ENCODE measurements at regions not wholly inside any gene's neighbourhood (a gene's known extent, or its start where the extent isn't known, plus 50 kb on each side); places are given as distances from the start of the nearest gene placed in this dataset.
"Not testable (repeated sequence)": the region's sequence is repeated elsewhere in the genome, so short reads cannot be mapped to it uniquely, and the experiment has no call there.

DNA sequence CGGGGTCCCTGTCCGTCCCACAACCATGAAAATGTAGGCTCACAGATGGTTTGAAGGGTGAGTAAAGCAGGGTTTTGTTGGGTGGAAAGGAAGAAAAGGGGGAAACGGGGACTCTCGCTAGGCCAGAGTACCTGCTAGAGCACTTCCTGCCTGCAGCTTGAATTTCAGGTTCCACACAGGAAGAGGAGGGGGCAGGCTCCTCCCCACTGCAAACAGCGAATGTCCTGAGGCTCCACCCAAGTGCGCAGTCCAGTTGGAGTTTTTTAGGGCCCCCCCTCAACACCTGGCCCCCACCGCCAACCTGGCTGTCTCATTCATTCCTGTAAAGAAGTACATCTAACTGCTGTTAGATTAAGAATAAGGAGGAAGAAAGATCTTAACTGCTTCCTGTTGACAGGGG, 414.7 kb downstream of the SH2D4B start:
- ATAC-seq, result no peak
- DNase-seq (ENCODE audit: low spot score in 2 of 2), result no peak
- Mint-ChIP-seq H3K36me3 (no peaks in the 10 kb centered on the region), H3K9me3 (no peaks in the 10 kb centered on the region), H3K27ac (no peak overlapping the region)

DNA sequence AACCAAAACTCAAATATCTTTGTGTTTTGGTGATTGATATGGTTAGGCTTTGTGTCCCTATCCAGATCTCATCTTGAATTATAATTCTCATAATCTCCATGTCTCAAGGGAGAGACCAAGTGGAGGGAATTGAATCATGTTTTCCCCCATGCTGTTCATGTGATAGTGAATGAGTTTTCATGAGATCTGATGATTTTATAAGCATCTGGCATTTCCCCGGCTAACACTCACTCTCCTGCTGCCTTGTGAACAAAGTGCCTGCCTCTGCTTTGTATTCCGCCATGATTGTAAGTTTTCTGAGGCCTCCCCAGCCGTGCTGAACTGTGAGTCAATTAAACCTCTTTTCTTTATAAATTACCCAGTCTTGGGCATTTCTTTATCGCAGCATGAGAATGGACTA, 419.5 kb downstream of the SH2D4B start:
- H3K27ac Mint-ChIP-seq, result no peak overlapping the region
- H3K36me3 Mint-ChIP-seq, result no peaks in the 10 kb centered on the region
- no peaks in the 10 kb centered on the region for H3K9me3 Mint-ChIP-seq
- ATAC-seq (no peak), DNase-seq (ENCODE audit: low spot score in 2 of 2) (no peak)

DNA sequence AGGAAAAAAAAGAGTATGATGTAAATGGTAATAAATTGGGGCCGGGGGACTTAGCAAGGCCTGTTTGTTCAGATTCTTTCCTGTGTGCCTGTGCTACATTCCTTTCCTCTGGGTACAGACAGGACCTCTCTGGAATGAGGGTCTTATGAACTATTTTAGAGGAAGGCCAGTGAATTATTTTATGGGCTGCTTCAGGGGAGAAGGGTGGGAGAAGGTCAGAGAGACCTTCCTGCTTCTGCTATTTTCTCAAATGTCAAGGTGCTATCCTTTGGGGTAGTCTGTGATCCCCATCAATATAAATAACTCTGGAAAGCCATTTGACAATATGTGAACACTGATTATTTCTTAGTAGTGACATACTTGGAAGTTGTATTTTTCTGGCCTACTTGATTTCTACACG, 426.5 kb downstream of the SH2D4B start:
- H3K36me3 Mint-ChIP-seq, result no peaks in the 10 kb centered on the region
- no peak for ATAC-seq
- no peak overlapping the region for H3K27ac Mint-ChIP-seq
- DNase-seq (ENCODE audit: low spot score in 2 of 2), result no peak
- no peaks in the 10 kb centered on the region for H3K9me3 Mint-ChIP-seq

DNA sequence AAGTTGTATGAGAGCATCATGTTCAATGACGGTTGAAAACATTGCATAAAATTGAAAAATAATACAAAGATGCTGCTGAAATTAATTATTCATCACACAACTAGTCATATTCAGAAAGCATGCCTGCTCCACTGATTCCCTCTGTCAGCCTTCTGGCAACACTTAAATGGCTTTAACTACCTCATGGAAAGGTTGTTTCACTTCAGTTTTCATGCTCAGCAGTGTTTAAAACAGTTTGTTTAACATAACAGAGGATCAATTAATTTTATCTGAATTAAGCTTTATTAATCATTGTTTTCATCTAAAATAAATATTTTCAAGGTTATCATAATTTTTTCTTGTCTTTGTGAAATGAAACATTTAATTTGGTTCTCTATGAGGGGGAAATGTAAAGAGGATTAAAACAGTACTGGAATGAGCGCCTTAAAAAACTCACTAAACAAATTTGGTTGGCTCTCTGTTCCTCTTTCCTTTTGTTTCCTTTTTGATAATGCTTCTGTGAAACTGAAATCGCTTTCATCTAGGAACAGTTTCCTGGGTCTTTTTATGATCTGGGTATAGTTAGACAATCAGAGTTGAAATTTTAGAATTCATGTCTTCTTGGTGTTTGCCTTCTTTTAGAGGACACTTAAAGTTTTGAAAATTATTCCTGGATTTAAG, 427.4 kb downstream of the SH2D4B start:
- no peaks in the 10 kb centered on the region for H3K36me3 Mint-ChIP-seq
- no peaks in the 10 kb centered on the region for H3K9me3 Mint-ChIP-seq
- ATAC-seq, result no peak
- no peak overlapping the region for H3K27ac Mint-ChIP-seq
- DNase-seq (ENCODE audit: low spot score in 2 of 2), result no peak

DNA sequence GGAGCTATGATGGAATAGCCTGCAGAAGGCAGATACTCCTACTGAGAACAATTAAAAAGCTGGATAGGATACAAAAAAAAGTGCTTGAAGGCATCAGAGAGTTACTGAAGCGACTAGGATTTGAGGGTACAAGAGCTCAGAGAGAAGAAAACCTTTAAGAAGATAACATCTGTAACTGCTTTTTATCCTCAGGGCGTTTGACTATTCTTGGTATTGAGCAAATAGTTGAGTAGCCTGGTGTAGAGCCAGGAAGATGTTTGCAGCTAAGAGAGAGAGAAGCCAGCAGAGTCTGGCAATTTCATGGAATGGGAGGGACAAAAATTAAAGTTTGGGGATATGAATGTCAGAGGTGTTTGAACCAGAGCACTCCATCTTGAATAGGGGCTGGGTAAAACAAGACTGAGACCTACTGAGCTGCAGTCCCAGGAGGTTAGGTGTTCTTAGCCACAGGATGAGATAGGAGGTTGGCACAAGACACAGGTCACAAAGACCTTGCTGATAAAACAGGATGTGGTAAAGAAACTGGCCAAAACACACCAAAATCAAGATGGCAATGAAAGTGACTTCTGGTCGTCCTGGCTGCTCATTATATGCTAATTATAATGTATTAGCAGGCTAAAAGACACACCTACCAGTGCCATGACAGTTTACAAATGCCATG, 428.8 kb downstream of the SH2D4B start:
- no peak for DNase-seq (ENCODE audit: low spot score in 2 of 2)
- no peak overlapping the region for H3K27ac Mint-ChIP-seq
- no peak for ATAC-seq
- no peaks in the 10 kb centered on the region for H3K36me3 Mint-ChIP-seq
- no peaks in the 10 kb centered on the region for H3K9me3 Mint-ChIP-seq

DNA sequence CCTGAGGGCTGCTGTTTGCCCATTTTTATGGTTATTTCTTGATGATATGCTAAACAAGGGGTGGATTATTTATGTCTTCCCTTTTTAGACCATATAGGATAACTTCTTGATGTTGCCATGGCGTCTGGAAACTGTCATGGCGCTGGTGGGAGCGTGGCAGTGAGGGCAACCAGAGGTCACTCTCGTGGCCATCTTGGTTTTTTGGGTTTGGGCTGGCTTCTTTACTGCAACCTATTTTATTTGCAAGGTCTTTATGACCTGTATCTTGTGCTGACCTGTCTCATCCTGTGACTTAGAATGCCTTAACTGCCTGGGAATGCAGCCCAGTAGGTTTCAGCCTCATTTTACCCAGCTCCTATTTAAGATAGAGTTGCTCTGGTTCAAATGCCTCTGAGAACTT, 429.7 kb downstream of the SH2D4B start:
- H3K9me3 Mint-ChIP-seq; DNase-seq (ENCODE audit: low spot score in 2 of 2); ATAC-seq; H3K36me3 Mint-ChIP-seq; H3K27ac Mint-ChIP-seq: not testable (repeated sequence)

DNA sequence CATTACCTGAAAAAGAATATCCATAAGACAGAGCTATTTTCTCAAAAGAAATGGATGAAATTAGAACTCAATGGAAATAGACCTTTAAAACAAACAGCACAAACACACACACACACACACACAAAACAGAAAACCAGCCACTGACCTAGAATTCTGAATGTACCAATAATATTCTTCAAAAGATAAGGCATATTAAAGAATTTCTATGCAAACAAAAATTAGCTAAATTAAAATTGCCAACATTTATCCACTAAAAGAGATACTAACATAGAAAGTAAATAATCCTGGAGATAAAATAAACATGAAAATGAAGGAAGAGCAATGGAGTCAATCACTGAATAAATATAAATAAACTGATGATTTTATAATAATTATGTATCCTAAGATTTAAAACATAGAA, 431.2 kb downstream of the SH2D4B start:
- H3K27ac Mint-ChIP-seq, result no peak overlapping the region
- no peak for DNase-seq (ENCODE audit: low spot score in 2 of 2)
- no peaks in the 10 kb centered on the region for H3K36me3 Mint-ChIP-seq
- H3K9me3 Mint-ChIP-seq, result no peaks in the 10 kb centered on the region
- ATAC-seq, result no peak

DNA sequence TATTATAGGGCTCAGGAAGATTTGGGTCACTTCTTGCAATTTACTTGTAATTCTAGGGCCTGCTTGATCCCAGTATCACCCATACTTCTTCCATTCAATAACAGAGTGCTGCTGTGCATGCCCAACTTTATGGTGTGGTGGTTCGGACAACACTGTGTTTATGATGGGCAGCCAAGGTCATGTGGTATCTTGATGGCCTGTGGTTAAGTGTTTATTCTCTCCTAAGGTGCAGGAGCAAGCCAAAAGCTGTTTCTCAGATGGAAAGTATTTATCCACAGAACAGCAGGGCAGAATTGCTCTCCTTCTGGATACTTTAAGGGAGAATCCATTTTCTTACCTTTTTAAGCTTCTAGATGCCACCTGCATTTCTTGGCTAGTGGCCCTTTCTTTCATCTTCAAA, 433.8 kb downstream of the SH2D4B start:
- DNase-seq (ENCODE audit: low spot score in 2 of 2), result no peak
- no peak overlapping the region for H3K27ac Mint-ChIP-seq
- ATAC-seq, result no peak
- no peaks in the 10 kb centered on the region for H3K9me3 Mint-ChIP-seq
- H3K36me3 Mint-ChIP-seq, result no peaks in the 10 kb centered on the region

DNA sequence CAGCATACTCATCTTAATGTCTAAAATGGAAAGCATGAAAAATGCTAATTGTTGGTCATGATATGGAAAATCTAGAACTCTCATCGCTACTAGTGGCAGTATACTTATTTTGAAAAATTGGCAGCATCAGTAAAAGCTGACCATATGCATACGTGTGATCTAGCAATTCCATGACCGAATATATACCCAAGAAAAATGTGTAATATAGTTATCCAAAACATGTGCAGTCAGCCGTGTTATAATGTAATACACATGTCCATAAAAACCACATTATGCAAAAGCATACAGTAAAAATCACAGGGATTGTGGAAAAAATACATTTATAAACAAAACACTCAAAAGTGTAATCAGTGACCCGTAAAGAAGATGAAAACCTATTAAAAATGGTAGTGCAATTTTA, 439.0 kb downstream of the SH2D4B start:
- Mint-ChIP-seq H3K9me3 (no peaks in the 10 kb centered on the region), H3K27ac (no peak overlapping the region), H3K36me3 (no peaks in the 10 kb centered on the region)
- DNase-seq (ENCODE audit: low spot score in 2 of 2) (no peak), ATAC-seq (no peak)

DNA sequence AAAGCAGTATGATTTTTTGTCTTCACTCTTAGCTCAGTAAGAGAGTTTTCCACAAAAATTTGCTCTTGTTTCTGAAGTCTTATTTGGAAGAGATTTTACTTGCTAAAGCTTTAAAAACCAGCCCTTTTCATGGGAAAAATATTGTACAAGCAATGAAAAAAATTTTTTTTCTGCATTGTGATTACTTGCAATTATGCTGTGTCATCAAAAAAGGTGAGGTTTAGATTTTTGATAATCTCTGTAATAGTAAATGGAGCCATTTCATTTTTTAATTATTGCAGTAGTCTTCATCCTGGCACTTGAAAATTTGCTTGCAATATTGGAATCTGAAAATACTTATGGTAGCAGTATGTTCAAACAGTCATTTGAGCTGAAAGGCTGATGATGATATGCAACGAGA, 447.4 kb downstream of the SH2D4B start:
- Mint-ChIP-seq H3K9me3 (no peaks in the 10 kb centered on the region), H3K36me3 (no peaks in the 10 kb centered on the region), H3K27ac (no peak overlapping the region)
- DNase-seq (ENCODE audit: low spot score in 2 of 2) (no peak), ATAC-seq (no peak)

DNA sequence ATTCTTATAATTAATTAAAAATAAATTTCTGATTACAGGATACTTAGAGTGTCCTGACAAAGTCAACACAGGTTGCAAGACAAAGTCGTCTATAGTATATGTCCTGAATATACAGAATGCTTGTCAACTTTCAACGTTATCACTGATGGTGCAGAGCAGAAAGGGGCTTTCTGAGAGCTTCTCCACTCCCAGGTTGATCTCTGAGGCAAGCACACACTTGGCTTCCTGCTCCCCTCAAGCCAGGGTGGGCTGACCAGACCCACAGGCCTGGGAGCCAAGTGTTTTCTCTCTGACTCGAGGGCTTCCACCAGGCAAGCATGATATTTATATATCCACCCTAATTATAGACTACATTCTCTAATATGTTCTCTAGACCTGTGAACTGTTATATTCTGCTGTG, 448.9 kb downstream of the SH2D4B start:
- Mint-ChIP-seq H3K9me3 (peaks cover 0 to 4% of the 10 kb centered on the region in 2 donors), H3K27ac (no peak overlapping the region), H3K36me3 (no peaks in the 10 kb centered on the region)
- ATAC-seq (no peak), DNase-seq (ENCODE audit: low spot score in 2 of 2) (no peak)

DNA sequence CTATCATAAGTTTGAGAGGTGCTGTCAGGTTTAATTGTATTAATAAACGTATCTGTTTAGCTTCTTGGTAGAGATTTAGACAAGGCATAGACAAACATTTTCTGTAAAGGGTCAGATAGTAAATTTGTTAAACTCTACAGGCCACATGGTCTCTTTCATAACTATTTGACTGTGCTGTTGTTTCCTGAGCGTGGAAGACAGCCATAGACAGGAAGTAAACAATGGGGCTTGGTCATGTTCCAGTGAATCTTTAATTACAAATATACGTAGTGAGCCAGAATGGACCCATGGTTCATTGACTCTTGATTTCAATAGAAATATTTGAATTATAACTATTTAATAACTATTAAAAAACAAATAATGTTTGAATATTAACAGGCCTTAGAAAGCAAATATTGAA, 451.1 kb downstream of the SH2D4B start:
- H3K9me3 Mint-ChIP-seq, result peaks cover 0 to 11% of the 10 kb centered on the region in 2 donors
- ATAC-seq (no peak), DNase-seq (ENCODE audit: low spot score in 2 of 2) (no peak)
- H3K27ac Mint-ChIP-seq, result no peak overlapping the region
- no peaks in the 10 kb centered on the region for H3K36me3 Mint-ChIP-seq

DNA sequence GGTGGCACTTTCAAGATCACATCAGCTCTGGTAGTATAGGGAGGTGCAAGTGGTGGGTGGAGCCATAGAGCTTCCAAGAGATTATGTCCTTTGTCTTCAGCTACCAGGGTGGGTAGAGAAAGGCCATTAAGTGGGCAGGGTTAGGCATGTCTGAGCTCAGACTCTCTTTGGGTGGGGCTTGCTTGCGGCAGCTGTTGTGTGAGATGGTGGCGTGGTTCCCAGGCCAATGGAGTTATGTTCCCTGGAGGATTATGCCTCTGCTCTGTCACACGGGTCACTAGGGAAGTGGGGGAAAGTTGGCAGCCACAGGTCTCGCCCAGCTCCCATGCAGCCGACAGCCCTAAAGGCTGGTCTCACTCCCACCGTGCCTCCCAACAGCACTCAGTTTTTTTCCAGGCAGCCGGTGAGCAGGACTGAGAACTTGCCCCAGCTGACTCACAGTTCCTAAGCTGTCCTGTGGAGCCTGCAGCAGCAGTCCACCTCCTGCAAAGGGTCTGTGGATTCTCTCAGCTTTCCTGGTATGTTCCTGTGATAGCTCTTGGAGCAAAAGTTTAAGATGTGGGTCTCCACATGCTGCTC, 459.0 kb downstream of the SH2D4B start:
- Mint-ChIP-seq H3K36me3 (no peaks in the 10 kb centered on the region), H3K27ac (no peak overlapping the region), H3K9me3 (peaks cover 6 to 14% of the 10 kb centered on the region in 2 donors)
- no peak for ATAC-seq
- no peak for DNase-seq (ENCODE audit: low spot score in 2 of 2)

DNA sequence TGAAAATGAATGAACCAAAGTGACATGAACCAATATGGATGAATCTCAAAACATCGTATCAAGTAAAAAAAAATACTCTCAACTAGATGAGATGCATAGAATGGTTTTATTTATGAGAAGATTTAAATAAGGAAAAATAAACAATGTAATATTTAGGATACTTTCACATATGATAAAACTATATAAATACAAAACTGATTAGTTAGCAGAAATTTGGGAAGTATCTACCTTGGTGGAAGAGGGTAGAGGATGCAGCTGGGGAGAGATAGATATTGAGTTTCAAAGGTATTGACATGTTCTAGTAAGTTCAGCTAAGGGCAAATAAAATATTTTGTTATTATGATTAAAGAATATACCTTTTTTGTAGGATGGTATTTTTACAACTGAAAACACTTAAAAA, 463.1 kb downstream of the SH2D4B start:
- Mint-ChIP-seq H3K27ac (no peak overlapping the region), H3K36me3 (no peaks in the 10 kb centered on the region), H3K9me3 (peaks cover 5% of the 10 kb centered on the region in 2 donors)
- ATAC-seq, result no peak
- DNase-seq (ENCODE audit: low spot score in 2 of 2), result no peak

DNA sequence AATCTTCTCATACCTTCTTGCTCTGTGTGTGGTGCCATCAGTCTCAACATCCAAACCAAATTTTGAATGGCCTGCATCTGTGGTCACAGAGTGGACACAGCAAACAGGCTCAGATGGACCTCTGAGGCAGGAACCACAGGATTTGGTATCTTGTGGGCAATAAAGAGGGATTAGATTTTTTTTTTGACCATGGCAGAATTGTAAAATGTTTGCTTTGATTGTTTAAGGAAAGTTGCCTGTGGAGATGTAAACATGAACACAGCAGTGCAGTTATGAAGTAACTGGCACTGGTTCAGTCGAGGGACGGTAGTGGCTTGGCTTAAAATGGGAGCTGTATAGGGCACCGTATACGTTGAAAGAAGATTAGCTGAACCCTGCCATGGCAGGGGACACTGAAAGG, 464.7 kb downstream of the SH2D4B start:
- no peaks in the 10 kb centered on the region for H3K9me3 Mint-ChIP-seq
- no peak overlapping the region for H3K27ac Mint-ChIP-seq
- DNase-seq (ENCODE audit: low spot score in 2 of 2) (no peak), ATAC-seq (no peak)
- H3K36me3 Mint-ChIP-seq, result no peaks in the 10 kb centered on the region

DNA sequence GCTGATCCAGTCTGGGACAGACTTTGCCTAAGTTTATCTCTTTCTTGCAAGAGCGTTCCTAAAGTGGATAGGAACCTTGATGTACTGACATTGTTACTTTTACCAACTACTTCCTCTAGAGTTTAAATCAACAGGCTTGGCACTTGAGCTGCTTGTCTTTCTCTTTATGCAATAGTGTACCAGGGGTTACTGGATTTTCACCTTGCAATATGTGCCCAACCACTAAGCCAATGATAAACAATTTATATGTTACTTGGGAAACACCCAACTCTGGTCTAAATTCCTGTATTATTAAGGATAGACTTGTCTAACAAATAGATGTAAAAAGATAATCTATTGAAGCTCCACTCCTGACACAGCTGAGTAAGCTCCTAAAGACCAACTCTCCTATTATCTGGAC, 470.2 kb downstream of the SH2D4B start:
- Mint-ChIP-seq H3K27ac (no peak overlapping the region), H3K9me3 (no peaks in the 10 kb centered on the region), H3K36me3 (no peaks in the 10 kb centered on the region)
- ATAC-seq, result no peak
- no peak for DNase-seq (ENCODE audit: low spot score in 2 of 2)

DNA sequence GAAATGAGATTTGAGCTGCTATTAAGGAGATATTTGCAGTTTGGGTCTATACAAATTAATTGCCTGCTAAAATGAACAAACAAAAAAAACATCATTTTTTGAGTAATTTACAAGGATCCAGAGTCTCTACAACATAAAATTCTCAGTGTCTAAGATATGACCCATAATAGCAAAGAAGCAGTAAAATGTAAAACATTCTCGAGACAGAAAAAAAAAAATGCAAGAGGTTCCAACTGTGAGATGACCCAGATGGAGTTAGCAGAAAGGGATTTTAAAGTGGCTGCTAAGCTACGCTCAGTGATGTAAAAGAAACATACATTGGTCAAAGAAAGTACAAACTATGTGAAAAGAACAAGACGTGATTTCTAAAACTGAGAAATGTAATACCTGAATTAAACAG, 471.0 kb downstream of the SH2D4B start:
- no peaks in the 10 kb centered on the region for H3K36me3 Mint-ChIP-seq
- ATAC-seq (no peak), DNase-seq (ENCODE audit: low spot score in 2 of 2) (no peak)
- H3K9me3 Mint-ChIP-seq, result no peaks in the 10 kb centered on the region
- H3K27ac Mint-ChIP-seq, result no peak overlapping the region

DNA sequence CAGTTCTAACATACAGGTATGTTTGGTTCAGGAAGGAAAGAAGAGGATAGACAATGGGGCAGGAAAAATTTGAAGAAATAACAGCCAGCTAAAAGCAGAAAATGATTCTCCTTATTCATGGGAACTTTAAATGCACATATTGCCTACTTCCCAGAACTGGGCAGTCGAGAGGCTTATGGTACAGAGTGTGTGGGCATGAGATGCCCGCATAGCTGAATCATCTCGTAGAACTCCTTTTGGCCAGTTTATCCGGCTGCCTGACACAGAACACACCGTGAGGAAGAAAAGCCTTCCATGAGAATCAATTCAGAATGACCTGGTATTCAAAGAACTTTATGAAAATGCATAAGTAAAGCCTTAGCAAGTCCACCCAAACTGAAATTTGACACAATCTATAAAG, 471.6 kb downstream of the SH2D4B start:
- no peaks in the 10 kb centered on the region for H3K9me3 Mint-ChIP-seq
- no peaks in the 10 kb centered on the region for H3K36me3 Mint-ChIP-seq

More for the DNA sequence above, 471.6 kb downstream of the SH2D4B start:
- ATAC-seq, result no peak
- H3K27ac Mint-ChIP-seq, result no peak overlapping the region
- no peak for DNase-seq (ENCODE audit: low spot score in 2 of 2)

All from activated naive CD4-positive, alpha-beta T cell treated with anti-CD3 and anti-CD28 coated beads, Interleukin-2, amount 50 U/mL, for 72 hours (primary cell).